ENCODE measurements at regions not wholly inside any gene's neighbourhood (a gene's known extent, or its start where the extent isn't known, plus 50 kb on each side); places are given as distances from the start of the nearest gene placed in this dataset.

DNA sequence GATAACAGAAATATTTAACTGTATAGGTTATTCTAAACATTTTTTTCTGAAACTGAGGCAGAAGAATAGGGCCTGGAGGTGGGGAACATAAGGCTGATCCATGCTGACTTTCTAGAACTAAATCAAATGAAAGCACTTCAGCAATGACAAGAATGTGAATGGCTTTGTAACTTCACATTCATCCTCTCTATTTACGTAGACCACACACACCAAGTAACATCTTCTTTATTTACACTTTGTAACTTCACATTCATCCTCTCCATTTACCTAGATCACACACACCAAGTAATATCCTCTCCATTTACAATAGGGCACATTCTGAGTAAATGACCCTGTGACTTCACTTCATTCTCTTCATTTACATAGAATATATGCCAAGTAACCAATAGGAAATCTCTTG lies 251.8 kb upstream of the CDH9 start:
- DNase-seq (ENCODE audit: low spot score) = no peak

DNA sequence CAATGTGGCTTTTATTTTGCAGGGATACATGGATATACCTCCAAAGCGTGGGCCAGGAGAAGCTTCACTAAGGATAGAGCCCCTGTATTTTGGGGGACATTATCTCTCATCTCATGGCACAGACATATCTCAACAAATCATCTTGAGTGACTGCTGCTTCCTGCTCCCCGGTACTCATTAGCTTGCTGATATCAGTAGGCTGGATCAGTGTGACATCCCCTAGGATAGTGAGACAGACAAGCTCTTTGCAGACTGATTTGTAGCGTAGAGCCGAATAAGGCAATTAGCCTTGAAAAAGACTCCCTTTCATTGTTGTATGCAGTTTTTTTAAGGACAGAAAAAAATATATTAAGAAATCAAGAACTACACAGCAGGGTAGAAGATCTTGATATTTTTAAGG lies 237.7 kb upstream of the CDH9 start:
- no peak for DNase-seq (ENCODE audit: low spot score)

DNA sequence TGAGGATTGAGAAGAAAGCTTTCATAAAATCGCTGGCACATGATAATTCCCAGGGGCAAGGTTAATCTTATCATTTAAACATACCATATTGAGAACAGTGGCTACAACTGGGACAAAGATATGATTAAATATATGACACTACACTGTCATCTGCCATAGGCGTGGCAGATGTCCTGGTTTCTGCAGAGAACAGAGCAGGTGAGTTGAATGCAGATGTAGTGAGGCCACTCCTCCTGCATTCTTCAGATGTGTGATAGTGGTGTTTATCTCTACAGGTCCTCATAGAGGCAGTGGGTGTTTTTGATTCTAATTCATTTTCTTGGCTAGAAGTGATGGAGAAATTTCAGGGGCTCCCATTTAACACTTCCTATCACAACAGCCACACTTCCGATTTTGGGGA lies 237.0 kb upstream of the CDH9 start:
- DNase-seq (ENCODE audit: low spot score) = no peak

DNA sequence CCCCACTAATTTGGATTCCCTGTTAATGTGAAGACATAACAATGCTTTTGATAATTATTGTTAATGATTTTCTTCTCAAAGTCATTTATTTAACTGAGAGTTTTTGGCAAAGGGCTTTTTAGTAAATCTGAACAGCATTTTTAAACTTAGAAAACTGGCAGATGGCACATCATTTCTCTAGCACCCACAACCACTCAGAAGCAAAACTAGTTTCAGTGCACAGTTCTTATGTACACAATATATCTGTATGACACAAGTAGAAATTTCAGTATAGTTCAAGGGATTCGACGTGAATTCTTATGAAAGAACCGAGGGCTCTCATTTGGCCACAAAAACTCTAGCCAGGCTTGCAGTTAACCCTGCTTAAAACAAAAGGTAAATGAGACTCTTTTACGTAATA lies 231.4 kb upstream of the CDH9 start:
- DNase-seq (ENCODE audit: low spot score) = no peak

GRCh38 chr5:27267209-27267824 lies 228.9 kb upstream of the CDH9 start:
- no peak for DNase-seq (ENCODE audit: low spot score)

GRCh38 chr5:27266184-27266583 lies 227.8 kb upstream of the CDH9 start:
- no peak for DNase-seq (ENCODE audit: low spot score)

DNA sequence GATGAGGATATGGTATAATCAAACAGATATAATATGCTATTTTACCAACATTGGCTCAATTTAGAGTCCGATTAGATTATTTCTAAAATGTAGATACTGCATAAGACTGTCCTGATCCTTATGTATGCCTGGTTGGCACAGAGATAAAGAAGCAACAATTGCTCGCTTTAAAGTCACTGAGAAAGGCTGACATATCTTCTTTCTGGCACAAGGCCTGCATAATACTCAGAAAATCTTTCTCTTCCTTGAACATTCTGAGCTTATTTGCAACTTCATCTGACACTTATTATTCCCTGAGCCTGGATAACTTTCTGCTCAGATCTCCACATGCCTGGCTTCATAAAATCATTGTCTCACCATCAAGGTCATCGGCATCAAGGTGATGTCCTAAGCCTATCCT lies 219.3 kb upstream of the CDH9 start:
- DNase-seq (ENCODE audit: low spot score) = no peak

DNA sequence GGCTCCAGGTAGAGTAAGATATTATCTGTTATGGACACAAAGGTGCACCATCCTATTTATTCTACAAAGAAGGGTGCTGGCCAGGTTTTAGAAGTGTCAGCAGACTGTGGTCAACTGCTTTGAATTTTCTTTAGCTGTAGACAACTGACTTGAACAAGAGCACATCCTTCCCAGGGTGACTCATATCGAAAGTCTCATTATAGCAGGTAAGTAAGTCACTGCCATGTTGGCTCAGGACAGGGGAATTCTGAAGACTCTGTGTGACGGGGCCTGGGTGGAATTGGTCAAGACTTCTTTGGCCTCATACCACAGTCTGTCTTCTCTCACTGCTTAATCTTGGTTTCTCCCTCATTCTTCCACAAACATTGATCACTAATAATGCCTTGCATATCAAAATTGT lies 214.5 kb upstream of the CDH9 start:
- DNase-seq (ENCODE audit: low spot score) = no peak

GRCh38 chr5:27242258-27242626 lies 203.9 kb upstream of the CDH9 start:
- DNase-seq (ENCODE audit: low spot score) = no peak

GRCh38 chr5:27241564-27242257 lies 203.3 kb upstream of the CDH9 start:
- peak; percentile 9 for DNase-seq (ENCODE audit: low spot score)

GRCh38 chr5:27240791-27241190 lies 202.4 kb upstream of the CDH9 start:
- no peak for DNase-seq (ENCODE audit: low spot score)

DNA sequence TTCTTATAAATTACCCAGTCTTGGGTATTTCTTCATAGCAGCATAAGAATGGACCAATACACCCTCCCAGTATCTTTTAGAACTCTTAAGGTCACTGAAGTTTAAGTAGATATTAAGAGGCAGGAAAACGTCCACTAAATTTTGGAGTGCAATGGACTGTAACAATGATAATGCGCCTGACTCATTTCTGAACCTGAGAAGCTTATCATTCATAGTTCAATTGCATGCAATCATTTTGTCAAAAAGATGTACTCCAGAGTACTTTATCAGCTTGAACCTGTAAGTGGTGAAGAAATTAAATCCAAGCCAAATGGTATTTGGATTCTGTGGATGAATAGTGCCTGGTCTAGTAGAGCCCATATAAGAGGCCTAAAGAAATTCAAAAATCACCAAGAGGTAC lies 196.5 kb upstream of the CDH9 start:
- no peak for DNase-seq (ENCODE audit: low spot score)

- DNase-seq (ENCODE audit: low spot score) = no peak
These were observed 183.0 kb upstream of the CDH9 start for GRCh38 chr5:27221410-27221809.

DNA sequence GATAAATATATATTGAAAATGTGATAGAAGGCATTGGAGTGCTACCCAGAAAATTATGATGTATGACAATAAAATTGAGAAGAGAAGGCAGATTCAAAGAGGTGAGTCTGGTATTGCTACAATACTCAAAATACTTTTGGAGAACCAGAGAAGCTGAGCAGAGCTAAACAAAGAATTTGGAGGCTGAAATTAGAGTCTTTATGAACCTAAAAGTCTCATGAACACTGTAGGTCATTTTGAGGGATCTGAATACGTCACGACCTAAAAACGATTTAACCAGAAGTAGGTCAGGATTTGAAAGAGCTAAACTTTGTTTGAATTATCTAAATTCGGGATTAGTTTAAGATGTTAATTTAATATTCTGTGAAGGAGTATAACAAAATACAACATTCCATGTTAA lies 182.4 kb upstream of the CDH9 start:
- DNase-seq (ENCODE audit: low spot score) = no peak

- no peak for DNase-seq (ENCODE audit: low spot score)
These were observed 179.6 kb upstream of the CDH9 start for GRCh38 chr5:27217977-27218376.

DNA sequence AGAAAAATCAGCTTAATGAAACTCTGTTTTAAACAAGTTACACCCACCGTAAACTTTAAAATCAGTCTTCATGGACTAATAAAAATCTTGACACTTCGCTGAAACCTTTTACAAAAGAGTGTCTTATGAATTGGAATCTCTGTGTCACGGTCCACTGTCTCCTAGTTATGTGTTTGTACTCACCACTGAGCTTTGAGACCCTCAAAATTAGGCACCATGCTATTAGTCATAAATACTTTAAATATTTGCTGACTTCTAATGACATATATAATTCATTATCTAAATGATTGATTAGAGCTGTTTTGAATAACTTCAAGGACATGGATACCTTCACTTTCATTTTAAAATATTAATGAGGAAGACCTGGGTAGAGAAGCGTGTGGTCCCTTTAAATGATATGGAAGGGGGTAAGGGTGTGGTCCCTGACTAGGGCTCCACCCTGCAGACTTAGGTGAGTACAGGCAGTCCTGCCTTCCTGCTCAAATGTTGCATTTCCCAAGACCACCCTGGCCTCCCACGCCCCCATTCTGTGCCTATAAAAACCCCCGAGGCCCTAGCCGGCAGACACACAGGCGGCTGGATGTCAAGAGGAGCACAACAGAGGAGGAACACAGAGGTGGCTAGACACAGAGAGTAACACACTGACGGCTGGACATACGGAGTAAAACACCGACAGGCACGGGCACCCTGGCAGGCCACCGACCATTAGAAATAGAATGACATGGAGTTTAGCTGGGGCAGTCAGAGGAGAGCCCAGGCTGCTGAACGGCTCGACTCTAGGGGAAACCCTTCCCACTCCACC lies 179.0 kb upstream of the CDH9 start:
- no peak for DNase-seq (ENCODE audit: low spot score)

- DNase-seq (ENCODE audit: low spot score) = no peak
These were observed 178.1 kb upstream of the CDH9 start for GRCh38 chr5:27216367-27216950.

DNA sequence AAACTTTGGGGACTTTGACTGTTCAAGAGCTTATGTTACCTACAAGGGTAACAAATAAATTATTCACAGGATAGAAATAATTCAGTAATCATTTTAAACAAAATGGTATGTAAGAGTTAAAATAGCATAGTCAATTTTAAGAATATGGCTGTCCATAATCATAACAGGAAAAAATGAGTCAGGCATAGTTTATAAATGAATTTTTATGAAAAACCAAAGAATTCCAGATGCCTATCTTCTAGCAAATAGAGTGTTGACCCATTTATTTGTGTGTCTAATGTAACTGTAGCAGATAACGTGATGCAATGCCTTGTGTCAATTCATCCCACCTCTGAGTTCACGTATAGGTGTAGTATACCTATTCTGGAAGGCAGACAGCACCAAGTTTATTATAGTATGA lies 169.7 kb upstream of the CDH9 start:
- no peak for DNase-seq (ENCODE audit: low spot score)

DNA sequence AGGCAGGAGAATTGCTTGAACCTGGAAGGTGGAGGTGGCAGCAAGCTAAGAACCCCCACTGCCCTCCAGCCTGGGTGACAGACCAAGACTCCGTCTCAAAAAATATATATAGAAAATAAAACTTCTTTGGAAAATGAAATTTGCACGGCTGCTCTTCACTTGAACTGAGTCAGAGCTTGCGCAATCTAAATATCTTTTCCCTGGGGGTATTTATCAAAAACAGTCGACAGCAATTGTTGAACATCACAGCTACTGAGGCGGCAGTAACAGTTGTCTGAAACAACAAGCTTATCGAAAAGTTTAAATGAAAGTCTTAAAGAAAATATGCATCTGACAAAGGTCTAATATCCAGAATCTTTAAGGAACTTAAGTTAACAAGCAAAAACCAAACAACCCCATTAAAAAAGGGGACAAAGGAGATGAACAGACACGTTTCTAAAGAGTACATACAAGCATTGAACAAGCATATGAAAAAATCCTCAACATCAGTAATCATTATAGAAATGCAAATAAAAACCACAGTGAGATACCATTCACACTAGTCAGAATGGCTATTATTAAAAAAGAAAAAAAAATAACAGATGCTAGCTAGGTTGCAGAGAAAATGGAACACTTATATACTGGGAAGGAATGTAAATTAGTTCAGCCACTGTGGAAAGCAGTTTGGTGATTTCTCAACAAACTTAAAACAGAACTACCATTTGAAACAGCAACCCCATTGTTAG lies 153.6 kb upstream of the CDH9 start:
- peak; percentile 2 for DNase-seq (ENCODE audit: low spot score)

DNA sequence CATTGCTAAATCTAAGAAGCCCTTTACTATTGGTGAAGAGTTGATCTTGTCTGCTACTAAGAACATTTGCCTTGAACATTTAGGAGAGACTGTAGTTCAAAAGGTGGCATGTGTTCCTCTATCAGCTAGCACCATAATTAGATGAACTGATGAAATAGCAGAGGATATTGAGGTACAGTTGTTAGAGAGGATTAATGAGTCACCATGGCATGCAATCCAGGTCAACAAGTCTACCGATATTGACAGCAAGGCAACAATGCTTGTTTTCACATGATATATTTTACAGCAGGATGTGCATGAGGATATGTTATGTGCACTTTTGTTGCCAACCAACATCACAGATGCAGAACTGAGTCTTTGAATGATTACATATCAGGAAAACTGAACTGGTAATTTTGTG lies 134.3 kb upstream of the CDH9 start:
- DNase-seq (ENCODE audit: low spot score) = no peak

GRCh38 chr5:27171761-27172261 lies 133.4 kb upstream of the CDH9 start:
- DNase-seq (ENCODE audit: low spot score) = no peak

- no peak for DNase-seq (ENCODE audit: low spot score)
These were observed 120.4 kb upstream of the CDH9 start for GRCh38 chr5:27158775-27159174.
